ENCODE measurements at regions not wholly inside any gene's neighbourhood (a gene's known extent, or its start where the extent isn't known, plus 50 kb on each side); places are given as distances from the start of the nearest gene placed in this dataset.

GRCh38 chr14:29227631-29228030 is 461.0 kb downstream of the FOXG1 start:
- intact Hi-C loops (cut with micrococcal nuclease): no loop called here
- CTCF ChIA-PET: no interaction called here
- H3K27me3 ChIP-seq (replicated peaks in 1 of 4; ENCODE audit: control extremely low read depth in 1 of 4, control insufficient read depth in 3 of 4, insufficient read depth in 4 of 4, low read length in 3 of 4): no peaks in the 10 kb centered on the region
- no peaks in the 10 kb centered on the region for H3K4me1 ChIP-seq (ENCODE audit: control insufficient read depth in 2 of 2, insufficient read depth in 2 of 2, low read length in 2 of 2)
- no peaks in the 10 kb centered on the region for H3K4me1 Mint-ChIP-seq
- H4K20me1 ChIP-seq (ENCODE audit: control insufficient read depth, insufficient read depth, low read length, poor library complexity, severe bottlenecking): no peaks in the 10 kb centered on the region
- no peak overlapping the region for H3K4me3 Mint-ChIP-seq
- no peak overlapping the region for H3K9ac ChIP-seq (ENCODE audit: low read length)
- H3K9me3 Mint-ChIP-seq (ENCODE audit: insufficient read depth): no peaks in the 10 kb centered on the region
- H3K27me3 Mint-ChIP-seq: no peaks in the 10 kb centered on the region
- TF ChIP-seq, protein P1, sequence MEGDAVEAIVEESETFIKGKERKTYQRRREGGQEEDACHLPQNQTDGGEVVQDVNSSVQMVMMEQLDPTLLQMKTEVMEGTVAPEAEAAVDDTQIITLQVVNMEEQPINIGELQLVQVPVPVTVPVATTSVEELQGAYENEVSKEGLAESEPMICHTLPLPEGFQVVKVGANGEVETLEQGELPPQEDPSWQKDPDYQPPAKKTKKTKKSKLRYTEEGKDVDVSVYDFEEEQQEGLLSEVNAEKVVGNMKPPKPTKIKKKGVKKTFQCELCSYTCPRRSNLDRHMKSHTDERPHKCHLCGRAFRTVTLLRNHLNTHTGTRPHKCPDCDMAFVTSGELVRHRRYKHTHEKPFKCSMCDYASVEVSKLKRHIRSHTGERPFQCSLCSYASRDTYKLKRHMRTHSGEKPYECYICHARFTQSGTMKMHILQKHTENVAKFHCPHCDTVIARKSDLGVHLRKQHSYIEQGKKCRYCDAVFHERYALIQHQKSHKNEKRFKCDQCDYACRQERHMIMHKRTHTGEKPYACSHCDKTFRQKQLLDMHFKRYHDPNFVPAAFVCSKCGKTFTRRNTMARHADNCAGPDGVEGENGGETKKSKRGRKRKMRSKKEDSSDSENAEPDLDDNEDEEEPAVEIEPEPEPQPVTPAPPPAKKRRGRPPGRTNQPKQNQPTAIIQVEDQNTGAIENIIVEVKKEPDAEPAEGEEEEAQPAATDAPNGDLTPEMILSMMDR (IDR thresholded peaks at IDR 0.05): no peak
- ATAC-seq (ENCODE audit: low read depth): no peak
- DNase-seq: no peak
- no peak overlapping the region for H3K4me3 ChIP-seq (ENCODE audit: control extremely low read depth in 1 of 5, extremely low read depth in 1 of 5, insufficient read depth in 1 of 5, low read depth in 2 of 5, low read length in 4 of 5)
- H3K27ac Mint-ChIP-seq: no peak overlapping the region
- peaks cover 0 to 3% (median 0%) of the 10 kb centered on the region in 3 donors for H3K9me3 ChIP-seq (ENCODE audit: control extremely low read depth in 1 of 3, control insufficient read depth in 2 of 3, insufficient read depth in 1 of 3, low read length in 2 of 3)
- WGBS (ENCODE audit: insufficient coverage): no CpG with 5 or more reads among the region's 1 CpG
- no peak overlapping the region for H3K27ac ChIP-seq (ENCODE audit: low read length in 2 of 2)
- H3K79me2 ChIP-seq (ENCODE audit: control insufficient read depth, insufficient read depth, low read length): no peaks in the 10 kb centered on the region
- no peaks in the 10 kb centered on the region for H3K36me3 ChIP-seq (replicated peaks in 1 of 2; ENCODE audit: control extremely low read depth in 1 of 2, control insufficient read depth in 1 of 2, extremely low read depth in 1 of 2, insufficient read depth in 2 of 2, low read length in 1 of 2)
- POLR2A ChIA-PET: no interaction called here
- H3K4me2 ChIP-seq (replicated peaks; ENCODE audit: low read depth, low read length, poor library complexity, severe bottlenecking): no peak overlapping the region
- H2AFZ ChIP-seq (ENCODE audit: insufficient read depth, low read depth, low read length, poor library complexity, severe bottlenecking): no peak overlapping the region

- Histone ChIP-seq H3K4me2 (replicated peaks; ENCODE audit: low read depth, low read length, poor library complexity, severe bottlenecking) (no peak overlapping the region), H4K20me1 (ENCODE audit: control insufficient read depth, insufficient read depth, low read length, poor library complexity, severe bottlenecking) (no peaks in the 10 kb centered on the region), H3K4me1 (ENCODE audit: control insufficient read depth in 2 of 2, insufficient read depth in 2 of 2, low read length in 2 of 2) (no peaks in the 10 kb centered on the region), H3K4me3 (ENCODE audit: control extremely low read depth in 1 of 5, extremely low read depth in 1 of 5, insufficient read depth in 1 of 5, low read depth in 2 of 5, low read length in 4 of 5) (no peak overlapping the region), H3K27me3 (replicated peaks in 1 of 4; ENCODE audit: control extremely low read depth in 1 of 4, control insufficient read depth in 3 of 4, insufficient read depth in 4 of 4, low read length in 3 of 4) (no peaks in the 10 kb centered on the region), H2AFZ (ENCODE audit: insufficient read depth, low read depth, low read length, poor library complexity, severe bottlenecking) (no peak overlapping the region), H3K9me3 (ENCODE audit: control extremely low read depth in 1 of 3, control insufficient read depth in 2 of 3, insufficient read depth in 1 of 3, low read length in 2 of 3) (no peaks in the 10 kb centered on the region), H3K36me3 (replicated peaks in 1 of 2; ENCODE audit: control extremely low read depth in 1 of 2, control insufficient read depth in 1 of 2, extremely low read depth in 1 of 2, insufficient read depth in 2 of 2, low read length in 1 of 2) (no peaks in the 10 kb centered on the region), H3K79me2 (ENCODE audit: control insufficient read depth, insufficient read depth, low read length) (no peaks in the 10 kb centered on the region), H3K27ac (ENCODE audit: low read length in 2 of 2) (no peak overlapping the region), H3K9ac (ENCODE audit: low read length) (no peak overlapping the region)
- no peaks in the 10 kb centered on the region for H3K27me3 Mint-ChIP-seq
- WGBS (ENCODE audit: insufficient coverage): 90% methylated on average over 2 of the region's 4 CpGs
- intact Hi-C loops (cut with micrococcal nuclease): no loop called here
- POLR2A ChIA-PET: no interaction called here
- TF ChIP-seq, protein P1 (IDR thresholded peaks at IDR 0.05): no peak
- no peak for TF ChIP-seq EZH2 (IDR thresholded peaks at IDR 0.05; ENCODE audit: borderline replicate concordance, insufficient read depth, low read depth, low read length, poor library complexity, severe bottlenecking)
- H3K4me3 Mint-ChIP-seq: no peak overlapping the region
- H3K9me3 Mint-ChIP-seq (ENCODE audit: insufficient read depth): no peaks in the 10 kb centered on the region
- H3K27ac Mint-ChIP-seq: no peak overlapping the region
- no peak for DNase-seq
- CTCF ChIA-PET: no interaction called here
- no peak for ATAC-seq (ENCODE audit: low read depth)
- no peaks in the 10 kb centered on the region for H3K4me1 Mint-ChIP-seq
Observed at GRCh38 chr14:29232153-29232552, 465.6 kb downstream of the FOXG1 start.

Data from B cell (primary cell).